Astrocyte (in vitro differentiated cells and primary cell): ENCODE measurements at regions not wholly inside any gene's neighbourhood (a gene's known extent, or its start where the extent isn't known, plus 50 kb on each side); places are given as distances from the start of the nearest gene placed in this dataset.

Experiments
- EZH2 ChIP-seq: IDR thresholded peaks from 2 replicates; pipeline ENCODE4 v1.6.1; 2012; ENCODE audit warnings: mild to moderate bottlenecking, low read length, inconsistent platforms; ENCODE audit not compliant: insufficient read depth
- TF ChIP-seq, protein P1 (sequence below): IDR thresholded peaks from 2 replicates; pipeline ENCODE4 v1.5.1; 2011; ENCODE audit warnings: low read depth, mild to moderate bottlenecking, inconsistent platforms, low read length, moderate library complexity; ENCODE audit not compliant: insufficient read depth

DNA sequence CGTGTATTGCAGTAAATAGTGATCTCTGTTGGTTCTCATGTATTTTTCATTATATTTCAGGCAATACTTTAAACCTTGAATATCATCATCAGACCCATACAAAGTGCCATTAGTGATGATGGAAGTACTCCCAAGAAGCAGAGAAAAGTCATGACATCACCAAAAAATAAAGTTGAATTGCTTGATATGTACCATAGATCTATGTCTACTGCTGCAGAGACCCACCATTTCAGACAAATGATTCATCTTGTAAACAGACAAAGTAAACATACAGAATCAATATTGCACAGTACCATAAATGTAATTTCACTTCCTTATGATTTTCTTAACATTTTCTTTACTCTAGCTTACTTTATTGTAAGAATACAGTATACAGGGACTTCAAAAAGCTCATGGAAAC lies 347.8 kb downstream of the IPMK start:
- TF ChIP-seq, protein P1, sequence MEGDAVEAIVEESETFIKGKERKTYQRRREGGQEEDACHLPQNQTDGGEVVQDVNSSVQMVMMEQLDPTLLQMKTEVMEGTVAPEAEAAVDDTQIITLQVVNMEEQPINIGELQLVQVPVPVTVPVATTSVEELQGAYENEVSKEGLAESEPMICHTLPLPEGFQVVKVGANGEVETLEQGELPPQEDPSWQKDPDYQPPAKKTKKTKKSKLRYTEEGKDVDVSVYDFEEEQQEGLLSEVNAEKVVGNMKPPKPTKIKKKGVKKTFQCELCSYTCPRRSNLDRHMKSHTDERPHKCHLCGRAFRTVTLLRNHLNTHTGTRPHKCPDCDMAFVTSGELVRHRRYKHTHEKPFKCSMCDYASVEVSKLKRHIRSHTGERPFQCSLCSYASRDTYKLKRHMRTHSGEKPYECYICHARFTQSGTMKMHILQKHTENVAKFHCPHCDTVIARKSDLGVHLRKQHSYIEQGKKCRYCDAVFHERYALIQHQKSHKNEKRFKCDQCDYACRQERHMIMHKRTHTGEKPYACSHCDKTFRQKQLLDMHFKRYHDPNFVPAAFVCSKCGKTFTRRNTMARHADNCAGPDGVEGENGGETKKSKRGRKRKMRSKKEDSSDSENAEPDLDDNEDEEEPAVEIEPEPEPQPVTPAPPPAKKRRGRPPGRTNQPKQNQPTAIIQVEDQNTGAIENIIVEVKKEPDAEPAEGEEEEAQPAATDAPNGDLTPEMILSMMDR: no peak
- no peak for TF ChIP-seq EZH2
